ENCODE measurements at regions not wholly inside any gene's neighbourhood (a gene's known extent, or its start where the extent isn't known, plus 50 kb on each side); places are given as distances from the start of the nearest gene placed in this dataset.

DNA sequence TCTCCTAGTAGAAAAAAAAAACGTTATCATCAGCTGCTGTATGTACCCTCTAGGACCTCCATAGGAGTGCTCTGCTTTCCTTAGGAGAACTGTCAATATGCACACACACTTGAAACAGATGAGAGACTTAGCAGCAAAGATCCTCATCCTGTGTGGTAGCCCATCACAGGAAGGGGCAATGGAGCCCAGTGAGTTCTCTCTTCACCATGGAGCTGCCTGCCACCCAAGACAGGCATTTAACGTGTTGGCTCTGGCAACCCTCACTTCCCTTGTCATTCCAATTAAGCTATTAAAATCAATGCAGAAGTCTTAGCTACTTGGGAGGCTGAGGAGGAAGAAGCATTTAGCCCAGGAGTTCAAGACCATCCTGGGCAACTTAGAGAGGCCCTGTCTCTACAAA, 64.8 kb upstream of the PLEKHA5 start:
- H3K27ac ChIP-seq (replicated peaks in 1 of 4): no peak overlapping the region
- no peaks in the 10 kb centered on the region for H3K36me3 ChIP-seq
- 65% methylated on average over 2 of the region's 2 CpGs for WGBS
- intact Hi-C loops (cut with DNase I): no loop called here
- no peak for DNase-seq (ENCODE audit: extremely low spot score)
- H3K4me1 ChIP-seq: peaks cover 0 to 11% (median 2%) of the 10 kb centered on the region in 4 donors
- no peaks in the 10 kb centered on the region for H3K27me3 ChIP-seq
- H3K9me3 ChIP-seq: no peaks in the 10 kb centered on the region
- TF ChIP-seq EP300 (IDR thresholded peaks at IDR 0.05): no peak
- TF ChIP-seq, protein P1, sequence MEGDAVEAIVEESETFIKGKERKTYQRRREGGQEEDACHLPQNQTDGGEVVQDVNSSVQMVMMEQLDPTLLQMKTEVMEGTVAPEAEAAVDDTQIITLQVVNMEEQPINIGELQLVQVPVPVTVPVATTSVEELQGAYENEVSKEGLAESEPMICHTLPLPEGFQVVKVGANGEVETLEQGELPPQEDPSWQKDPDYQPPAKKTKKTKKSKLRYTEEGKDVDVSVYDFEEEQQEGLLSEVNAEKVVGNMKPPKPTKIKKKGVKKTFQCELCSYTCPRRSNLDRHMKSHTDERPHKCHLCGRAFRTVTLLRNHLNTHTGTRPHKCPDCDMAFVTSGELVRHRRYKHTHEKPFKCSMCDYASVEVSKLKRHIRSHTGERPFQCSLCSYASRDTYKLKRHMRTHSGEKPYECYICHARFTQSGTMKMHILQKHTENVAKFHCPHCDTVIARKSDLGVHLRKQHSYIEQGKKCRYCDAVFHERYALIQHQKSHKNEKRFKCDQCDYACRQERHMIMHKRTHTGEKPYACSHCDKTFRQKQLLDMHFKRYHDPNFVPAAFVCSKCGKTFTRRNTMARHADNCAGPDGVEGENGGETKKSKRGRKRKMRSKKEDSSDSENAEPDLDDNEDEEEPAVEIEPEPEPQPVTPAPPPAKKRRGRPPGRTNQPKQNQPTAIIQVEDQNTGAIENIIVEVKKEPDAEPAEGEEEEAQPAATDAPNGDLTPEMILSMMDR (IDR thresholded peaks at IDR 0.05): no peak
- TF ChIP-seq POLR2AphosphoS5 (IDR thresholded peaks at IDR 0.05): no peak
- H3K4me3 ChIP-seq: no peak overlapping the region

DNA sequence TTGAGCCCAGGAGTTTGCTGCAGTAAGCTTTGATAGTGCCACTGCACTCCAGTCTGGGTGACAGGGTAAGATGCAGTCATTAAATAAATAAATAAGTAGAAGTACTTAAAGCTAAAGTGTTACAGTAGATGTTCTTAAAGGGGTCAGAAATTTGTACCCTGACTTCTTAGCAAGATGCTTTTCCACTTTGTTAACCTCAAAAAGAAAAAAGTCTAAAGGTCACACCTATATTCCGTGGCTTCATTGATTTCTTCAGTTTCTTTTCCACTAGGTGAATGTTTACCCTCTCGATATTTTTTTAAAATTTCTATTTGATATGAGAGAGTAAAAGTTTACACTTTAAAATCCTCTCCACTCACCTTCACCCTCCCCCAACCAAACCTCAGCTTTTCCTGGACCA, 64.3 kb upstream of the PLEKHA5 start:
- no peak for DNase-seq (ENCODE audit: extremely low spot score)
- intact Hi-C loops (cut with DNase I): no loop called here
- TF ChIP-seq EP300 (IDR thresholded peaks at IDR 0.05): no peak
- no peak for TF ChIP-seq POLR2AphosphoS5 (IDR thresholded peaks at IDR 0.05)
- TF ChIP-seq, protein P1 (IDR thresholded peaks at IDR 0.05): no peak
- TF ChIP-seq POLR2A (IDR thresholded peaks at IDR 0.05; ENCODE audit: low read depth): no peak
- no peak overlapping the region for H3K4me3 ChIP-seq
- no peak overlapping the region for H3K27ac ChIP-seq (replicated peaks in 1 of 4)
- no peaks in the 10 kb centered on the region for H3K27me3 ChIP-seq
- H3K36me3 ChIP-seq: no peaks in the 10 kb centered on the region
- WGBS: 87% methylated on average over 2 of the region's 2 CpGs
- no peaks in the 10 kb centered on the region for H3K9me3 ChIP-seq
- H3K4me1 ChIP-seq: peaks cover 0 to 11% (median 2%) of the 10 kb centered on the region in 4 donors

DNA sequence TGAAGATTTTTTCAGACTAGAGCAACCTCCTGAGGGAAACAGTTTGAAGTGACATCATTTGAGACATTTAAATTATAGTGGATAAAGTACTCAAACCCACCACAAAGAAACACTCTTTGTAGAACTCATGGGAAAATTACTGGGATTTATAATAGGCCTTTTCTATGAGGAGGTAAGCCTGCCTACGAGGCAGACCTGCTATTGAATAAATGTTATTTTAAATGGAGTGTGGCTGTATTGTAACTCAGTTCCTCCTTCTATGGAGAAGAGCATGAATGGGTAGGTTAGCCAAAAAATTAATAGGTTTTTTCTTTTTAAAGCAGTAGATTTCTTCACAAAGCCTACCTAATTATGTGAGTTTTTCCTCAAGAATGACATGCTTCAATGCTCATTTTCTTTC, 63.7 kb upstream of the PLEKHA5 start:
- DNase-seq (ENCODE audit: extremely low spot score): no peak
- H3K4me1 ChIP-seq: peaks cover 0 to 11% (median 2%) of the 10 kb centered on the region in 4 donors
- 76% methylated on average over 1 of the region's 1 CpG for WGBS
- H3K27ac ChIP-seq (replicated peaks in 1 of 4): no peak overlapping the region
- TF ChIP-seq POLR2AphosphoS5 (IDR thresholded peaks at IDR 0.05) (no peak), EP300 (IDR thresholded peaks at IDR 0.05) (no peak), POLR2A (IDR thresholded peaks at IDR 0.05; ENCODE audit: low read depth) (no peak)
- TF ChIP-seq, protein P1 (IDR thresholded peaks at IDR 0.05): no peak
- no peaks in the 10 kb centered on the region for H3K36me3 ChIP-seq
- H3K27me3 ChIP-seq: no peaks in the 10 kb centered on the region
- intact Hi-C loops (cut with DNase I): no loop called here
- H3K4me3 ChIP-seq: no peak overlapping the region
- no peaks in the 10 kb centered on the region for H3K9me3 ChIP-seq

DNA sequence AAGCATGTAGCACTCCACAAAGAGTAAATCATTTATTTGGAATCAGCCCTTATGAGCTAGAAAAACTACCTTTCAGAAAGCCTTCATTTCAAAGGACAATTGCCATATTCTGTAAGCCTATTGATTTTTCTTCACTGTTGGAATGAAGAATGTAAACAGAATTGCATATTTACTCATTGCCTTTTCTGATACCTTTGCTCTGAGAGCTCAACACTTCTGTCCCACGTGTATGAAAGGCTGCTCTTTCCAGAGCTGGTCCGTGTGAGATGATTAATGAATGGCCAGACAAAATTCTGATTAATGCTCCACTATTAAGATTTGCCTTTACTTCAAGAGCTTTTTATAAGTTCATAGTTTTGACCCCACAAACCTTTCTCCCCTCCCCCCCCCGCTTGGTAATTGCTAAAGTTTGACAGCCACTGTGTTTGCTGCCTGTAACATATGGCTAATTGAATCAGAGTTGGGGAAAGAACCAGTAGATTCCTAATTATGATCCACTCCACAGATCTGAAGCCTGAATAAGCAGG, 63.0 kb upstream of the PLEKHA5 start:
- Histone ChIP-seq H3K27ac (replicated peaks in 1 of 4) (no peak overlapping the region), H3K27me3 (no peaks in the 10 kb centered on the region), H3K36me3 (no peaks in the 10 kb centered on the region), H3K4me3 (no peak overlapping the region), H3K4me1 (peaks cover 0 to 11% (median 2%) of the 10 kb centered on the region in 4 donors), H3K9me3 (no peaks in the 10 kb centered on the region)
- intact Hi-C loops (cut with DNase I): no loop called here
- no peak for DNase-seq (ENCODE audit: extremely low spot score)
- WGBS: 43% methylated on average over 3 of the region's 3 CpGs
- no peak for TF ChIP-seq EP300 (IDR thresholded peaks at IDR 0.05)
- no peak for TF ChIP-seq POLR2AphosphoS5 (IDR thresholded peaks at IDR 0.05)
- TF ChIP-seq, protein P1 (IDR thresholded peaks at IDR 0.05): no peak
- no peak for TF ChIP-seq POLR2A (IDR thresholded peaks at IDR 0.05; ENCODE audit: low read depth)

DNA sequence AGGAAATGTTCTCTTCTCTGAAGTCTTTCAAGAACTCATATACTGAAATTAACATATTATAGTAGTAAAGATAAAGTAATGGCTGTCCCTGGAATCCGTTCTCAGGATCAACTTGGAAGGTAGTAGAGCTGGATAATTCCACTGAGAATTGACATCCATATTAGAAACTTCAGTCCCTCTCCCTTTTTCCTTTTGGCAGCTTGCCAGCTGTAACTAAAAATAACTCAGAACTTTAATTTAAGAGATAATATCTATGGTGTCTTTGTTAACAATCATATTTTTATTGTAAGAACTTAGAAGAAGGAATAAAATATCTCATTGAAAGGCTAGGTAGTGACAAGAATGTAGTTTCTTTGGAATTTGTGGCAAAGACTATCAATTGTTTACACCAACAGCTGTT, 61.4 kb upstream of the PLEKHA5 start:
- Histone ChIP-seq H3K9me3 (no peaks in the 10 kb centered on the region), H3K27ac (replicated peaks in 1 of 4) (no peak overlapping the region), H3K4me1 (peaks cover 0 to 11% (median 2%) of the 10 kb centered on the region in 4 donors), H3K36me3 (no peaks in the 10 kb centered on the region), H3K4me3 (no peak overlapping the region), H3K27me3 (no peaks in the 10 kb centered on the region)
- intact Hi-C loops (cut with DNase I): no loop called here
- TF ChIP-seq, protein P1 (IDR thresholded peaks at IDR 0.05): no peak
- no peak for TF ChIP-seq EP300 (IDR thresholded peaks at IDR 0.05)
- TF ChIP-seq POLR2AphosphoS5 (IDR thresholded peaks at IDR 0.05): no peak
- TF ChIP-seq POLR2A (IDR thresholded peaks at IDR 0.05; ENCODE audit: low read depth): no peak
- 55% methylated on average over 1 of the region's 1 CpG for WGBS
- no peak for DNase-seq (ENCODE audit: extremely low spot score)
